Fibroblast of lung (primary cell): ENCODE measurements at regions not wholly inside any gene's neighbourhood (a gene's known extent, or its start where the extent isn't known, plus 50 kb on each side); places are given as distances from the start of the nearest gene placed in this dataset.

Experiments
- CTCF ChIP-seq, 2 donors: IDR thresholded peaks in 1 of 2; conservative IDR thresholded peaks in 1 of 2; 1 replicate in 1 of 2; 2 replicates in 1 of 2; pipeline ENCODE4 v1.5.1; 2011 to 2012; ENCODE audit warnings: low read length in 2 of 2, control low read depth in 1 of 2, inconsistent platforms in 1 of 2, low read depth in 1 of 2, mild to moderate bottlenecking in 1 of 2
- EZH2 ChIP-seq: IDR thresholded peaks from 2 replicates; pipeline ENCODE4 v1.5.1; 2012; ENCODE audit warnings: low read length, control low read depth, mild to moderate bottlenecking; ENCODE audit errors: missing control alignments

GRCh38 chr9:89975630-89976029, 370.8 kb downstream of the GADD45G start:
- no peak for TF ChIP-seq CTCF (conservative IDR thresholded peaks at IDR 0.05 in 1 of 2, IDR thresholded peaks at IDR 0.05 in 1 of 2; ENCODE audit: low read depth in 1 of 2, low read length in 2 of 2)
- no peak for TF ChIP-seq EZH2
